ENCODE measurements at regions not wholly inside any gene's neighbourhood (a gene's known extent, or its start where the extent isn't known, plus 50 kb on each side); places are given as distances from the start of the nearest gene placed in this dataset.

GRCh38 chr18:51731070-51731469 is 533.6 kb upstream of the MEX3C start:
- no peak overlapping the region for H3K4me3 ChIP-seq
- 69 to 86% (median 77%) methylated on average over 4 of the region's 4 CpGs for WGBS, 5 donors
- H3K4me1 ChIP-seq: no peaks in the 10 kb centered on the region
- H3K36me3 ChIP-seq: no peaks in the 10 kb centered on the region
- intact Hi-C loops (cut with DNase I; ENCODE audit: low total_unique reads): no loop called here
- no peak for DNase-seq
- no peaks in the 10 kb centered on the region for H3K9me3 ChIP-seq
- no peak overlapping the region for H3K27ac ChIP-seq
- TF ChIP-seq POLR2A (IDR thresholded peaks at IDR 0.05): no peak
- TF ChIP-seq EP300 (IDR thresholded peaks at IDR 0.05): no peak
- no peak for TF ChIP-seq CTCF (IDR thresholded peaks at IDR 0.05)
- H3K27me3 ChIP-seq: no peaks in the 10 kb centered on the region

- Histone ChIP-seq H3K4me1 (no peaks in the 10 kb centered on the region), H3K36me3 (no peaks in the 10 kb centered on the region), H3K27me3 (no peaks in the 10 kb centered on the region), H3K9me3 (peaks cover 0 to 2% (median 0%) of the 10 kb centered on the region in 4 donors), H3K4me3 (no peak overlapping the region), H3K27ac (no peak overlapping the region)
- WGBS, 5 donors: 66 to 91% (median 88%) methylated on average over 3 of the region's 3 CpGs
- DNase-seq: no peak
- intact Hi-C loops (cut with DNase I; ENCODE audit: low total_unique reads): no loop called here
- no peak for TF ChIP-seq POLR2A (IDR thresholded peaks at IDR 0.05)
- no peak for TF ChIP-seq CTCF (IDR thresholded peaks at IDR 0.05)
- TF ChIP-seq POLR2AphosphoS5 (IDR thresholded peaks at IDR 0.05): no peak
- no peak for TF ChIP-seq EP300 (IDR thresholded peaks at IDR 0.05)
Observed at GRCh38 chr18:51734576-51734975, 537.1 kb upstream of the MEX3C start.

GRCh38 chr18:51739044-51739666 is 541.7 kb upstream of the MEX3C start:
- Histone ChIP-seq H3K4me3 (no peak overlapping the region), H3K27ac (no peak overlapping the region), H3K9me3 (peaks cover 0 to 13% (median 2%) of the 10 kb centered on the region in 4 donors), H3K27me3 (no peaks in the 10 kb centered on the region), H3K36me3 (no peaks in the 10 kb centered on the region), H3K4me1 (no peaks in the 10 kb centered on the region)
- intact Hi-C loops (cut with DNase I; ENCODE audit: low total_unique reads): no loop called here
- TF ChIP-seq POLR2A (IDR thresholded peaks at IDR 0.05) (no peak), POLR2AphosphoS5 (IDR thresholded peaks at IDR 0.05) (no peak), CTCF (IDR thresholded peaks at IDR 0.05) (no peak), EP300 (IDR thresholded peaks at IDR 0.05) (no peak)
- WGBS, 5 donors: 83 to 93% (median 92%) methylated on average over 2 of the region's 2 CpGs
- no peak for DNase-seq

GRCh38 chr18:51751901-51752300 is 554.4 kb upstream of the MEX3C start:
- no peaks in the 10 kb centered on the region for H3K36me3 ChIP-seq
- H3K27me3 ChIP-seq: no peaks in the 10 kb centered on the region
- H3K4me1 ChIP-seq: no peaks in the 10 kb centered on the region
- TF ChIP-seq CTCF (IDR thresholded peaks at IDR 0.05) (no peak), EP300 (IDR thresholded peaks at IDR 0.05) (no peak), POLR2AphosphoS5 (IDR thresholded peaks at IDR 0.05) (no peak), POLR2A (IDR thresholded peaks at IDR 0.05) (no peak)
- H3K9me3 ChIP-seq: no peaks in the 10 kb centered on the region
- intact Hi-C loops (cut with DNase I; ENCODE audit: low total_unique reads): no loop called here
- DNase-seq: no peak
- no peak overlapping the region for H3K27ac ChIP-seq
- no peak overlapping the region for H3K4me3 ChIP-seq
- WGBS, 5 donors: 61 to 77% (median 76%) methylated on average over 4 of the region's 4 CpGs

All from stomach (tissue), 8 donors.